T-helper 2 cell treated with Interferon-gamma antibody and Interleukin-4, amounts not matched to agents 5 μg/mL and 100 μg/mL, for 36 hours (primary cell): ENCODE measurements at regions not wholly inside any gene's neighbourhood (a gene's known extent, or its start where the extent isn't known, plus 50 kb on each side); places are given as distances from the start of the nearest gene placed in this dataset.

ENCODE experiments used
- DNase-seq: peaks from one replicate; pipeline ENCODE4 v3.0.0; 2021; ENCODE audit warnings: low spot score
- H3K27ac Mint-ChIP-seq: one replicate; pipeline ENCODE4 v1.8.0; 2021; ENCODE audit warnings: mild to moderate bottlenecking, mixed read lengths
- H3K27me3 Mint-ChIP-seq: one replicate; pipeline ENCODE4 v1.8.0; 2021; ENCODE audit warnings: low read depth, mixed read lengths
- H3K36me3 Mint-ChIP-seq: one replicate; pipeline ENCODE4 v1.8.0; 2021; ENCODE audit warnings: low read depth, mixed read lengths
- H3K4me1 Mint-ChIP-seq: one replicate; pipeline ENCODE4 v1.8.0; 2021; ENCODE audit warnings: low read depth, mixed read lengths
- H3K4me3 Mint-ChIP-seq: one replicate; pipeline ENCODE4 v1.8.0; 2022; ENCODE audit warnings: mild to moderate bottlenecking, moderate library complexity, mixed read lengths
- H3K9me3 Mint-ChIP-seq: one replicate; pipeline ENCODE4 v1.8.0; 2021; ENCODE audit warnings: mixed read lengths

- Mint-ChIP-seq H3K36me3 (no peaks in the 10 kb centered on the region), H3K4me1 (no peaks in the 10 kb centered on the region), H3K27ac (no peak overlapping the region), H3K27me3 (no peaks in the 10 kb centered on the region), H3K9me3 (no peaks in the 10 kb centered on the region), H3K4me3 (no peak overlapping the region)
- DNase-seq: no peak
Observed at GRCh38 chr20:60327971-60328660, 369.9 kb downstream of the CDH26 start.

- Mint-ChIP-seq H3K36me3 (no peaks in the 10 kb centered on the region), H3K4me3 (no peak overlapping the region), H3K27ac (no peak overlapping the region), H3K4me1 (no peaks in the 10 kb centered on the region), H3K9me3 (no peaks in the 10 kb centered on the region), H3K27me3 (no peaks in the 10 kb centered on the region)
- DNase-seq: no peak
Observed at GRCh38 chr20:60330461-60330860, 372.2 kb downstream of the CDH26 start.

GRCh38 chr20:60331688-60332300 is 373.6 kb downstream of the CDH26 start:
- Mint-ChIP-seq H3K36me3 (no peaks in the 10 kb centered on the region), H3K27me3 (no peaks in the 10 kb centered on the region)
- no peak for DNase-seq

GRCh38 chr20:60332523-60332922 is 374.3 kb downstream of the CDH26 start:
- no peaks in the 10 kb centered on the region for H3K36me3 Mint-ChIP-seq
- no peak overlapping the region for H3K4me3 Mint-ChIP-seq
- no peaks in the 10 kb centered on the region for H3K27me3 Mint-ChIP-seq
- no peak for DNase-seq
- H3K9me3 Mint-ChIP-seq: no peaks in the 10 kb centered on the region
- H3K27ac Mint-ChIP-seq: no peak overlapping the region
- H3K4me1 Mint-ChIP-seq: no peaks in the 10 kb centered on the region

More at GRCh38 chr20:60331688-60332300, 373.6 kb downstream of the CDH26 start:
- H3K4me1 Mint-ChIP-seq: no peaks in the 10 kb centered on the region
- no peak overlapping the region for H3K4me3 Mint-ChIP-seq
- no peaks in the 10 kb centered on the region for H3K9me3 Mint-ChIP-seq
- no peak overlapping the region for H3K27ac Mint-ChIP-seq

GRCh38 chr20:60334911-60335310 is 376.7 kb downstream of the CDH26 start:
- Mint-ChIP-seq H3K4me1 (no peaks in the 10 kb centered on the region), H3K4me3 (no peak overlapping the region), H3K9me3 (no peaks in the 10 kb centered on the region), H3K36me3 (no peaks in the 10 kb centered on the region), H3K27me3 (no peaks in the 10 kb centered on the region), H3K27ac (no peak overlapping the region)
- no peak for DNase-seq

- Mint-ChIP-seq H3K27ac (no peak overlapping the region), H3K4me1 (no peaks in the 10 kb centered on the region), H3K36me3 (no peaks in the 10 kb centered on the region), H3K9me3 (no peaks in the 10 kb centered on the region), H3K27me3 (no peaks in the 10 kb centered on the region), H3K4me3 (no peak overlapping the region)
- no peak for DNase-seq
Observed at GRCh38 chr20:60338556-60338955, 380.3 kb downstream of the CDH26 start.

DNA sequence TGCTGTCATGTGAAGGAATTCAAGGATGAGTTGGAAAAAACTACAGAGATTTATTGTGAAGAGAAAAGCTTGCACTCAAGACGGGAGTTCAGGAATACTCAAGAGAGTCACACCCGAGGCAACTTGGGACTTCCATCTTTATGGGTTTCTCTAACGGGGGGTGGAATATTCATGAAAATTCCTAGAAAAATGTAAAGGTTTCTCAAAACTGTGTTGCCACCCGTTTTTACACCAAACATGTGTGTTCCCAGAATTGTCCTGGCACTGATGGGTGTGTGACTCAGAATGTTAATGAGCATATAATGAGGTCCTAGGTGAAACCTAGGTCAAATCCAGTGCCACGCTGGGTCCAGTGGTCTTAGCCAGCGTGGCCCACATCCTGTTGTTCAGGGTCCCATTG is 381.5 kb downstream of the CDH26 start:
- Mint-ChIP-seq H3K36me3 (no peaks in the 10 kb centered on the region), H3K27ac (no peak overlapping the region), H3K4me1 (no peaks in the 10 kb centered on the region), H3K9me3 (no peaks in the 10 kb centered on the region), H3K4me3 (no peak overlapping the region), H3K27me3 (no peaks in the 10 kb centered on the region)
- DNase-seq: no peak

- Mint-ChIP-seq H3K9me3 (no peaks in the 10 kb centered on the region), H3K4me1 (no peaks in the 10 kb centered on the region), H3K27me3 (no peaks in the 10 kb centered on the region), H3K36me3 (no peaks in the 10 kb centered on the region), H3K27ac (no peak overlapping the region), H3K4me3 (no peak overlapping the region)
- DNase-seq: no peak
Observed at GRCh38 chr20:60340232-60340631, 382.0 kb downstream of the CDH26 start.

- Mint-ChIP-seq H3K4me3 (no peak overlapping the region), H3K9me3 (no peaks in the 10 kb centered on the region), H3K27me3 (no peaks in the 10 kb centered on the region), H3K27ac (no peak overlapping the region), H3K36me3 (no peaks in the 10 kb centered on the region), H3K4me1 (no peaks in the 10 kb centered on the region)
- no peak for DNase-seq
Observed at GRCh38 chr20:60341062-60341461, 382.8 kb downstream of the CDH26 start.

DNA sequence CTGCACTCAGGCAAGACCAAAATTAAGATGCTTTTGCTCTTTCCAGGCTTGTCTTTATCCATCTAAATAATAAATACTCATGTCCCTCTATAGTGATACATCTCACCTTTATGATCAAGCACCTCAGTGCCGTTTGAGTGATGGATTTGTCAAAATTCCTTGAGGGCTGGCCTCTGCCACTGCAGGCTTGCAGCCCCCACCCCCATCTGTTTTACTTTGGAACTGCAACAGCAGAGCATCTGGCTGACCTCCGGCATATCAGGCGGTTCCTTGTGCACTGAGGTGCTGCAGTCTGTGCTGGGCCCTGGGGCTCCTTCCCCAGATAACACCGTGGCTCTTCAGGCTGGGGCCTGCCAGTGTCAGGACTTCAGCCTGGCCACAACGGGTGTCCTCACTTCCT is 386.9 kb downstream of the CDH26 start:
- Mint-ChIP-seq H3K9me3 (no peaks in the 10 kb centered on the region), H3K36me3 (no peaks in the 10 kb centered on the region), H3K27me3 (no peaks in the 10 kb centered on the region), H3K4me1 (no peaks in the 10 kb centered on the region), H3K4me3 (no peak overlapping the region), H3K27ac (no peak overlapping the region)
- DNase-seq: no peak

DNA sequence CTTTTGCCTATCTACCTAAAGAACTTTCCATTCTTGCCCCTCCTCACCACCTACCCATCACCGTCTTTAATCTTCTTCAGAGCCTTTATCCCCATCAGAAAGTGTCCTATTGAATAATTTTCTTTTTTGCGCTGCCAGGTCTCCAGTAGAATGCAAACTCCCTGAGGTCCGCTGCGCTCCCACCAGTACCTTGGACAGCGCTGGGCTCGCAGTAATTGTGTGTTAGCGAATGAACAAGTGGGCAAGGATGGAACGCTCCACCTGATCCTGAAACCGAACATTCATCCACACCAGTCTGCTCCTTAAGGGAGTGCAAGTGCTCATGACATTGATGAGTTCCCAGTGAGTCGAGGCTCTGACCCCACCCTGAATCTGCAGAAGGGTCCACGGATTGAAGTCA is 391.2 kb downstream of the CDH26 start:
- no peak overlapping the region for H3K4me3 Mint-ChIP-seq
- no peaks in the 10 kb centered on the region for H3K9me3 Mint-ChIP-seq
- H3K36me3 Mint-ChIP-seq: no peaks in the 10 kb centered on the region
- no peak overlapping the region for H3K27ac Mint-ChIP-seq
- no peak for DNase-seq
- H3K27me3 Mint-ChIP-seq: no peaks in the 10 kb centered on the region
- H3K4me1 Mint-ChIP-seq: no peaks in the 10 kb centered on the region

GRCh38 chr20:60352017-60352416 is 393.8 kb downstream of the CDH26 start:
- H3K36me3 Mint-ChIP-seq: no peaks in the 10 kb centered on the region
- no peak overlapping the region for H3K27ac Mint-ChIP-seq
- no peaks in the 10 kb centered on the region for H3K27me3 Mint-ChIP-seq
- H3K9me3 Mint-ChIP-seq: no peaks in the 10 kb centered on the region
- H3K4me3 Mint-ChIP-seq: no peak overlapping the region
- H3K4me1 Mint-ChIP-seq: no peaks in the 10 kb centered on the region
- no peak for DNase-seq

- Mint-ChIP-seq H3K36me3 (no peaks in the 10 kb centered on the region), H3K4me1 (no peaks in the 10 kb centered on the region), H3K27me3 (no peaks in the 10 kb centered on the region), H3K9me3 (no peaks in the 10 kb centered on the region), H3K4me3 (no peak overlapping the region), H3K27ac (no peak overlapping the region)
- no peak for DNase-seq
Observed at GRCh38 chr20:60352596-60352995, 394.4 kb downstream of the CDH26 start.

DNA sequence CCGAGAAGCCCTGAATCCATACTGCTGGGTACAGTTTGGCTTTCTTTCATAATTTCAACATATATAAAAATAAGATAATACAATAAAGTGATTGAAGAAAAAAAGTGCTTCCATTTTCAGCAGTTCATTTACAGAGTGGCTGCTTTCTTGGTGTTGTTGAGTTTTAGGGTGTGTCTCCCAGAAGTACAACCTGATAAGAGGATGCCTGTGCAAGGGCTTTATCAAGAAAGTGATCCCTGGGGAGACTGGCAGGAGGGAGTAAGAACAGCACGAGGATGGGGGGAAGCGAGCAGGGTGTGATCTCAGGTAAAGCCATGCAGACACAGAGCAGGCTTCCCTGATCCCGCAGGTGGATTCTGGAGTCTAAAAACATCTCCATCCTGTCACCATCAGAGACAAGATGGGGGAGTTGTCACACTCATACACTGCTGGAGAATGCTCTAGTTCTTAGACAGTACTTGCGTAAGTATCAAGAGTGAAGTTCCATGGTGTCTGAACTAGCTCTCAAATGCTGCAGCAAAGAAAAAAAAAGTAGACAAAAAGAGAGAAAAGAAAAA is 395.9 kb downstream of the CDH26 start:
- Mint-ChIP-seq H3K27ac (no peak overlapping the region), H3K4me1 (no peaks in the 10 kb centered on the region), H3K9me3 (no peaks in the 10 kb centered on the region), H3K36me3 (no peaks in the 10 kb centered on the region), H3K4me3 (no peak overlapping the region), H3K27me3 (no peaks in the 10 kb centered on the region)
- DNase-seq: no peak

DNA sequence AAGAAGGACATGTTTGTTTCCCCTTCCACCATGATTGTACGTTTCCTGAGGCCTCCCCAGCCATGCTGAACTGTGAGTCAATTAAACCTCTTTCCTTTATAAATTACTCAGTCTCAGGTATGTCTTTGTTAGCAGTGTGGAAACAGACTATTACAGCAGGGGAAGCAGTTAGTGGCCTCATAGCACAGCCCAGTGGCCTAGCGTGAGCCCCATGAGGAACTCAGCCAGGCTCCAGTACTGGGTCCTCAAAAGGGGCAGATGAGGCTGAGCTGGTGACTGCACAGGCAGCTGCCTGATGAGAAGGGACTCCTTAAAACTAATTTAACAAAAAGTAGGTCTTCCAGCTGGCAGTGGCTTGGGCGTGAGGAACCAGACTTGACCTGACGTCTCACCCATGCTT is 399.9 kb downstream of the CDH26 start:
- no peak for DNase-seq
- Mint-ChIP-seq H3K4me1 (no peaks in the 10 kb centered on the region), H3K9me3 (no peaks in the 10 kb centered on the region), H3K4me3 (no peak overlapping the region), H3K27ac (no peak overlapping the region), H3K36me3 (no peaks in the 10 kb centered on the region), H3K27me3 (no peaks in the 10 kb centered on the region)
